Natural killer cell (primary cell): ENCODE measurements at regions not wholly inside any gene's neighbourhood (a gene's known extent, or its start where the extent isn't known, plus 50 kb on each side); places are given as distances from the start of the nearest gene placed in this dataset.

Experiments
- ATAC-seq, 3 donors: fragments of 150-1000 bp in 2 of 3; fragments of 200-7000 bp in 1 of 3; cut with Tn5 transposase; 1 replicate in 1 of 3; 2 replicates in 2 of 3; pipeline ENCODE4 v1.10.0; 2021; ENCODE audit warnings: mild to moderate bottlenecking in 2 of 3, moderate library complexity in 2 of 3
- DNase-seq, 2 donors: peaks; one replicate each; pipeline versions ENCODE4 v3.0.0 to v3.0.0-alpha.2; 2013 to 2021; ENCODE audit warnings: mixed read lengths in 1 of 2
- H3K27ac ChIP-seq: one replicate; pipeline ENCODE4 v1.5.1; 2013; ENCODE audit warnings: mild to moderate bottlenecking, low read length
- H3K27me3 ChIP-seq: one replicate; pipeline ENCODE4 v1.6.1; 2013; ENCODE audit warnings: low read length; ENCODE audit not compliant: control insufficient read depth, insufficient read depth
- H3K36me3 ChIP-seq: one replicate; pipeline ENCODE4 v1.6.1; 2013; ENCODE audit warnings: low read length; ENCODE audit not compliant: control insufficient read depth, insufficient read depth
- H3K4me1 ChIP-seq: one replicate; pipeline ENCODE4 v1.6.1; 2013; ENCODE audit warnings: low read length; ENCODE audit not compliant: control insufficient read depth, insufficient read depth
- H3K4me3 ChIP-seq: one replicate; pipeline ENCODE4 v1.5.1; 2013; ENCODE audit warnings: low read length
- H3K9me3 ChIP-seq: one replicate; pipeline ENCODE4 v1.6.1; 2013; ENCODE audit warnings: low read length; ENCODE audit not compliant: control insufficient read depth, insufficient read depth
- H3K27ac Mint-ChIP-seq, 2 donors: one replicate each; pipeline ENCODE4 v1.8.0; 2022; ENCODE audit warnings: mild to moderate bottlenecking in 2 of 2, mixed read lengths in 2 of 2, moderate library complexity in 1 of 2
- H3K27me3 Mint-ChIP-seq, 2 donors: one replicate each; pipeline ENCODE4 v1.8.0; 2022; ENCODE audit warnings: low read depth in 2 of 2, mixed read lengths in 2 of 2
- H3K36me3 Mint-ChIP-seq: one replicate; pipeline ENCODE4 v1.8.0; 2022; ENCODE audit warnings: mixed read lengths
- H3K4me1 Mint-ChIP-seq, 2 donors: one replicate each; pipeline ENCODE4 v1.8.0; 2022; ENCODE audit warnings: mixed read lengths in 2 of 2
- H3K4me3 Mint-ChIP-seq: one replicate; pipeline ENCODE4 v1.8.0; 2022; ENCODE audit warnings: mild to moderate bottlenecking, moderate library complexity, mixed read lengths
- H3K9me3 Mint-ChIP-seq, 2 donors: one replicate each; pipeline ENCODE4 v1.8.0; 2022; ENCODE audit warnings: mixed read lengths in 2 of 2
- CTCF ChIP-seq: fragments of 200-600 bp; IDR thresholded peaks from one replicate; pipeline ENCODE4 v1.8.0; 2022; ENCODE audit warnings: antibody characterized with exemption
- whole genome bisulfite sequencing: methylation state at CpG from one replicate; pipeline ENCODE4 v1.1.7; 2013; ENCODE audit warnings: missing lambda C conversion rate; ENCODE audit not compliant: insufficient coverage; 5-methylcytosine and 5-hydroxymethylcytosine counted together
- intact Hi-C: fragments of 100-400 bp; cut with micrococcal nuclease; formaldehyde crosslinking; loops from one replicate; pipeline ENCODE4 v1.14.2; 2022

GRCh38 chr9:21674894-21675293 is 127.5 kb upstream of the MTAP start:
- peaks cover 6% of the 10 kb centered on the region for H3K27me3 ChIP-seq
- H3K36me3 Mint-ChIP-seq, result no peaks in the 10 kb centered on the region
- H3K27ac Mint-ChIP-seq, result no peak overlapping the region
- H3K4me3 ChIP-seq, result no peak overlapping the region
- intact Hi-C loops, result no loop called here
- H3K36me3 ChIP-seq, result no peaks in the 10 kb centered on the region
- no peaks in the 10 kb centered on the region for H3K4me1 ChIP-seq
- peaks cover 16 to 56% of the 10 kb centered on the region in 2 donors for H3K27me3 Mint-ChIP-seq
- no peak for ATAC-seq
- WGBS, result 83% methylated on average over 1 of the region's 1 CpG
- no peak overlapping the region for H3K27ac ChIP-seq
- DNase-seq, result no peak
- TF ChIP-seq CTCF, result no peak
- H3K9me3 Mint-ChIP-seq, result no peaks in the 10 kb centered on the region
- H3K4me1 Mint-ChIP-seq, result peaks cover 6% of the 10 kb centered on the region in 2 donors
- no peaks in the 10 kb centered on the region for H3K9me3 ChIP-seq
- H3K4me3 Mint-ChIP-seq, result no peak overlapping the region

- Histone ChIP-seq H3K4me1 (no peaks in the 10 kb centered on the region), H3K27ac (no peak overlapping the region), H3K4me3 (no peak overlapping the region), H3K27me3 (peaks cover 6% of the 10 kb centered on the region), H3K9me3 (no peaks in the 10 kb centered on the region), H3K36me3 (no peaks in the 10 kb centered on the region)
- H3K36me3 Mint-ChIP-seq, result no peaks in the 10 kb centered on the region
- intact Hi-C loops, result no loop called here
- peaks cover 14 to 47% of the 10 kb centered on the region in 2 donors for H3K27me3 Mint-ChIP-seq
- DNase-seq, result no peak
- no peaks in the 10 kb centered on the region for H3K4me1 Mint-ChIP-seq
- no peak for TF ChIP-seq CTCF
- no peaks in the 10 kb centered on the region for H3K9me3 Mint-ChIP-seq
- WGBS, result 100% methylated on average over 1 of the region's 1 CpG
- no peak for ATAC-seq
- no peak overlapping the region for H3K27ac Mint-ChIP-seq
- H3K4me3 Mint-ChIP-seq, result no peak overlapping the region
Measured at GRCh38 chr9:21677387-21677786, 125.0 kb upstream of the MTAP start.

GRCh38 chr9:21677834-21678233 is 124.6 kb upstream of the MTAP start:
- intact Hi-C loops, result no loop called here
- no peak overlapping the region for H3K27ac Mint-ChIP-seq
- no peak overlapping the region for H3K27ac ChIP-seq
- DNase-seq (no peak), ATAC-seq (no peak)
- no peak overlapping the region for H3K4me3 ChIP-seq
- no peak for TF ChIP-seq CTCF
- H3K36me3 ChIP-seq, result no peaks in the 10 kb centered on the region
- no peaks in the 10 kb centered on the region for H3K9me3 Mint-ChIP-seq
- H3K27me3 ChIP-seq, result peaks cover 6% of the 10 kb centered on the region
- no peaks in the 10 kb centered on the region for H3K36me3 Mint-ChIP-seq
- H3K27me3 Mint-ChIP-seq, result peaks cover 13 to 43% of the 10 kb centered on the region in 2 donors
- H3K9me3 ChIP-seq, result no peaks in the 10 kb centered on the region
- H3K4me1 ChIP-seq, result no peaks in the 10 kb centered on the region
- no peaks in the 10 kb centered on the region for H3K4me1 Mint-ChIP-seq
- WGBS, result 40% methylated on average over 2 of the region's 3 CpGs
- no peak overlapping the region for H3K4me3 Mint-ChIP-seq

GRCh38 chr9:21679432-21679831 is 123.0 kb upstream of the MTAP start:
- WGBS, result 86% methylated on average over 1 of the region's 1 CpG

More at GRCh38 chr9:21679432-21679831, 123.0 kb upstream of the MTAP start:
- no peak overlapping the region for H3K4me3 ChIP-seq
- ATAC-seq, result no peak
- intact Hi-C loops, result no loop called here
- H3K27ac Mint-ChIP-seq, result no peak overlapping the region
- H3K27ac ChIP-seq, result no peak overlapping the region
- peaks cover 6% of the 10 kb centered on the region for H3K27me3 ChIP-seq
- no peaks in the 10 kb centered on the region for H3K4me1 ChIP-seq
- no peaks in the 10 kb centered on the region for H3K36me3 Mint-ChIP-seq
- H3K27me3 Mint-ChIP-seq, result peaks cover 3 to 27% of the 10 kb centered on the region in 2 donors
- no peaks in the 10 kb centered on the region for H3K4me1 Mint-ChIP-seq
- H3K4me3 Mint-ChIP-seq, result no peak overlapping the region
- TF ChIP-seq CTCF, result no peak
- H3K9me3 Mint-ChIP-seq, result no peaks in the 10 kb centered on the region
- H3K9me3 ChIP-seq, result no peaks in the 10 kb centered on the region
- H3K36me3 ChIP-seq, result no peaks in the 10 kb centered on the region
- no peak for DNase-seq
